OCI-LY3 (cell line): ENCODE measurements at regions not wholly inside any gene's neighbourhood (a gene's known extent, or its start where the extent isn't known, plus 50 kb on each side); places are given as distances from the start of the nearest gene placed in this dataset.

Experiments used
- H2AFZ ChIP-seq: fragments of 200-600, 300-600 bp; shearing (Covaris generic); 2 replicates; pipeline ENCODE4 v1.6.0; 2014; ENCODE audit warnings: antibody characterized with exemption, low read depth, low read length
- H3K27ac ChIP-seq: fragments of 200-600, 300-600 bp; sonication (generic); 2 replicates; pipeline ENCODE4 v1.5.1; 2014; ENCODE audit warnings: mild to moderate bottlenecking, low read length, moderate library complexity, mixed read lengths
- H3K27me3 ChIP-seq: fragments of 200-600, 300-600 bp; sonication (generic); 2 replicates; pipeline ENCODE4 v1.6.1; 2014; ENCODE audit warnings: low read depth, low read length, mixed read lengths
- H3K36me3 ChIP-seq: fragments of 200-600, 300-600 bp; sonication (generic); replicated peaks from 2 replicates; pipeline ENCODE3; 2014; ENCODE audit warnings: low read depth, low read length, mixed read lengths
- H3K4me1 ChIP-seq: fragments of 300-600, 200-600 bp; sonication (generic); 2 replicates; pipeline ENCODE4 v1.6.1; 2014; ENCODE audit warnings: low read length, mixed read lengths
- H3K4me2 ChIP-seq: fragments of 200-600, 300-600 bp; sonication (generic); 2 replicates; pipeline ENCODE4 v1.6.1; 2014; ENCODE audit warnings: low read length, mixed read lengths
- H3K4me3 ChIP-seq: fragments of 300-600, 200-600 bp; sonication (generic); 2 replicates; pipeline ENCODE4 v1.5.1; 2014; ENCODE audit warnings: antibody characterized with exemption, mild to moderate bottlenecking, low read length, moderate library complexity
- H3K79me2 ChIP-seq: fragments of 300-600, 200-600 bp; shearing (Covaris generic); 2 replicates; pipeline ENCODE4 v1.6.1; 2014; ENCODE audit warnings: mild to moderate bottlenecking, low read length, mixed read lengths
- H3K9ac ChIP-seq: fragments of 300-600, 200-600 bp; shearing (Covaris generic); 2 replicates; pipeline ENCODE4 v1.6.0; 2014; ENCODE audit warnings: mild to moderate bottlenecking, low read length, moderate library complexity
- H3K9me3 ChIP-seq: fragments of 200-600, 300-600 bp; shearing (Covaris generic); 2 replicates; pipeline ENCODE4 v1.6.1; 2014; ENCODE audit warnings: low read length, mixed read lengths; ENCODE audit not compliant: insufficient read depth
- H4K20me1 ChIP-seq: fragments of 200-600, 300-600 bp; sonication (generic); 2 replicates; pipeline ENCODE4 v1.6.1; 2016; ENCODE audit warnings: low read length, mixed read lengths; ENCODE audit not compliant: insufficient read depth
- EZH2phosphoT487 ChIP-seq: fragments of 200-600 bp; shearing (Covaris generic); IDR thresholded peaks from 2 replicates; pipeline ENCODE4 v1.6.1; 2018; ENCODE audit warnings: antibody characterized with exemption, mixed run types, low read depth
- TF ChIP-seq, protein P1 (sequence below): fragments of 200-600, 300-600 bp; sonication (generic); IDR thresholded peaks from 2 replicates; pipeline ENCODE4 v1.5.1; 2014; ENCODE audit warnings: antibody characterized with exemption, low read length, low read depth

DNA sequence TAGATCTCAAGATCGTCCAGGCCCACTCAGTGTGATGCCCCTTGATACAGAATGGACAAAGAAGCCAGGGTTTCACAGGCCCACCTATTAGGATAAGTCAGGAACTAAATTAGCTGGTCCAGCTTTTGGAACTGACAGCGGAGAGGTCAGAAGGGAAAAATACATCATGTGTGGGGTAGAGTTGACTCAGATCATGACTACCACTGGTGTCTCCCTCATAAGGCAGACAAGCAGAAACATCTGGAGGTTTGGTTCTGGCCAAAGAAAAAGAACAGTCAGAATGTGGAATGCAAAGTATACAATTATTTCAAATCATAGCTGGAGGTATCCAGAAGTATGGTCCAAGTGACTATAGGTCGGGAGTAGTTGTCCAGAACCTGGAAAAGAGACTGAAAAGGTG lies 621.1 kb upstream of the CELF2 start:
- no peak overlapping the region for H2AFZ ChIP-seq
- H3K27me3 ChIP-seq: no peaks in the 10 kb centered on the region
- no peaks in the 10 kb centered on the region for H3K4me1 ChIP-seq
- no peak overlapping the region for H3K9ac ChIP-seq
- no peaks in the 10 kb centered on the region for H3K9me3 ChIP-seq
- no peaks in the 10 kb centered on the region for H3K79me2 ChIP-seq
- no peak overlapping the region for H3K4me2 ChIP-seq
- no peak overlapping the region for H3K4me3 ChIP-seq
- H4K20me1 ChIP-seq: no peaks in the 10 kb centered on the region
- no peak for TF ChIP-seq EZH2phosphoT487
- TF ChIP-seq, protein P1, sequence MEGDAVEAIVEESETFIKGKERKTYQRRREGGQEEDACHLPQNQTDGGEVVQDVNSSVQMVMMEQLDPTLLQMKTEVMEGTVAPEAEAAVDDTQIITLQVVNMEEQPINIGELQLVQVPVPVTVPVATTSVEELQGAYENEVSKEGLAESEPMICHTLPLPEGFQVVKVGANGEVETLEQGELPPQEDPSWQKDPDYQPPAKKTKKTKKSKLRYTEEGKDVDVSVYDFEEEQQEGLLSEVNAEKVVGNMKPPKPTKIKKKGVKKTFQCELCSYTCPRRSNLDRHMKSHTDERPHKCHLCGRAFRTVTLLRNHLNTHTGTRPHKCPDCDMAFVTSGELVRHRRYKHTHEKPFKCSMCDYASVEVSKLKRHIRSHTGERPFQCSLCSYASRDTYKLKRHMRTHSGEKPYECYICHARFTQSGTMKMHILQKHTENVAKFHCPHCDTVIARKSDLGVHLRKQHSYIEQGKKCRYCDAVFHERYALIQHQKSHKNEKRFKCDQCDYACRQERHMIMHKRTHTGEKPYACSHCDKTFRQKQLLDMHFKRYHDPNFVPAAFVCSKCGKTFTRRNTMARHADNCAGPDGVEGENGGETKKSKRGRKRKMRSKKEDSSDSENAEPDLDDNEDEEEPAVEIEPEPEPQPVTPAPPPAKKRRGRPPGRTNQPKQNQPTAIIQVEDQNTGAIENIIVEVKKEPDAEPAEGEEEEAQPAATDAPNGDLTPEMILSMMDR: no peak
- no peak overlapping the region for H3K27ac ChIP-seq
- no peaks in the 10 kb centered on the region for H3K36me3 ChIP-seq

DNA sequence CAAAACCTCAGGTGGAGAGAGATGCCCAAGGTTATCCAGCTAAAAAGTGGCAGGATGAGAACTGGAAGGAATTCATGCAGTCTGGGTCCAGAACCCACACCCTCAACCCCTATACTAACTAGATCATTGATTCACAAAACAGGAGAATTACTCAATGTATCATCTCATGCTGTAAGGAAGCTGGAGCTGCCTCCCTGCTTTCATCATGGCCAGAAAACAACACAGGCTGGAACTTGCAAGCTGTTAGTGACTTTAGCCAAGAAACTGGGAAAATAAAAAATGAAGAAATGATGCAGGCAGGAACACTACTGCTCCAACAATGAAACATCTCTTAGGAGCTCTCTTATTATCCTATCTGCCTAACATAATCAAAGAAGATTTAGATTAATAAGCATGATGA lies 619.8 kb upstream of the CELF2 start:
- H3K4me2 ChIP-seq: no peak overlapping the region
- no peaks in the 10 kb centered on the region for H3K27me3 ChIP-seq
- H3K4me1 ChIP-seq: no peaks in the 10 kb centered on the region
- no peak overlapping the region for H3K4me3 ChIP-seq
- H3K79me2 ChIP-seq: no peaks in the 10 kb centered on the region
- no peak for TF ChIP-seq EZH2phosphoT487
- TF ChIP-seq, protein P1: no peak
- no peak overlapping the region for H3K27ac ChIP-seq
- H3K9me3 ChIP-seq: no peaks in the 10 kb centered on the region
- H2AFZ ChIP-seq: no peak overlapping the region
- no peak overlapping the region for H3K9ac ChIP-seq
- no peaks in the 10 kb centered on the region for H4K20me1 ChIP-seq
- H3K36me3 ChIP-seq: no peaks in the 10 kb centered on the region

DNA sequence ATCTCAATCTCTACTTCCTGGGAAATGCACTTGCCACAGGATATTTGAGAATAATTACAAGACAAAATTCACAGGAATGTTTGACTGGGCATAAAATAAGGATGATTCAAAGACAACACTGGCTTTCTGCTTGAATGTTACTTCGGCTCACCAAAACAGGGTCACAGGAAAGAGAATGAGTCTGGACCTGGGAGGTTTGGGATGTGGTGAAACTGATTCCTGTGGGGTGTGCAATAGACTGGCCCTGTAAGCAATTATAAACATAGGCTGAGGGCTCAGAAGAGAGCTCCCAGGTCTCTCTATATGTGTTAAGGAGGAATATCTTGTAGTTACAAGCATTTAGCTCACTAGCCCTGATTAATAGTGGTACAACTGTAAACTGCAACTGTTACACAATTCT lies 613.9 kb upstream of the CELF2 start:
- Histone ChIP-seq H3K79me2 (no peaks in the 10 kb centered on the region), H3K27me3 (no peaks in the 10 kb centered on the region), H3K36me3 (no peaks in the 10 kb centered on the region), H3K4me1 (no peaks in the 10 kb centered on the region), H3K27ac (no peak overlapping the region), H4K20me1 (no peaks in the 10 kb centered on the region), H2AFZ (no peak overlapping the region), H3K9ac (no peak overlapping the region), H3K9me3 (no peaks in the 10 kb centered on the region), H3K4me2 (no peak overlapping the region), H3K4me3 (no peak overlapping the region)
- TF ChIP-seq, protein P1: no peak
- TF ChIP-seq EZH2phosphoT487: no peak

DNA sequence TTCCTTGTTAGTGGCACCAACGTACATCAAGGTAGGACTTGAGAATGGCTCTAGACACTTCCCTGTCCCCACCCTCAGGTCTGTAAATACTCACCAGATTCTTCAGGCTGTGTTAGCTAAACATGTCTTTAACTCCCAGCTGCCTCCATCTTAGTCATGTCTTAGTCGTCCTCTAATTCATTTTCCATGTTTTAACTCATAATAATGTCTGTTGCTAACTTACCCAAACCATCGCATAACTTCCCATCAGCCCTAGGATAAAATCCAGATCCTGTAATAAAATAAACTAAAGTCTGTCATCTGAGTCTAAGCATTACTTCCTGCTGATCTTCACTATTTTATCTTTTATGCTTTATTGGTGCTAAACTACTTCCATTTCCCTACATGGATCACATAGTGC lies 600.0 kb upstream of the CELF2 start:
- no peak overlapping the region for H3K27ac ChIP-seq
- H3K9ac ChIP-seq: no peak overlapping the region
- H3K4me3 ChIP-seq: no peak overlapping the region
- no peaks in the 10 kb centered on the region for H3K27me3 ChIP-seq
- no peaks in the 10 kb centered on the region for H3K79me2 ChIP-seq
- no peaks in the 10 kb centered on the region for H3K9me3 ChIP-seq
- no peaks in the 10 kb centered on the region for H3K36me3 ChIP-seq
- TF ChIP-seq EZH2phosphoT487: no peak
- TF ChIP-seq, protein P1: no peak
- H4K20me1 ChIP-seq: no peaks in the 10 kb centered on the region
- H3K4me1 ChIP-seq: peaks cover 3% of the 10 kb centered on the region; the same call in 1 of the 2 replicates
- no peak overlapping the region for H3K4me2 ChIP-seq
- H2AFZ ChIP-seq: no peak overlapping the region
